SU-DHL-6 (cell line): ENCODE measurements at regions not wholly inside any gene's neighbourhood (a gene's known extent, or its start where the extent isn't known, plus 50 kb on each side); places are given as distances from the start of the nearest gene placed in this dataset.

Experiments used
- H2AFZ ChIP-seq: fragments of 200-600 bp; sonication (generic); 2 replicates; pipeline ENCODE4 v1.6.1; 2014; ENCODE audit warnings: low read depth, mild to moderate bottlenecking, moderate library complexity, mixed read lengths, antibody characterized with exemption, low read length; ENCODE audit not compliant: severe bottlenecking
- H3F3A ChIP-seq: fragments of 200-600 bp; shearing (Covaris generic); 2 replicates; pipeline ENCODE4 v1.6.0; 2016; ENCODE audit warnings: antibody characterized with exemption, mild to moderate bottlenecking; ENCODE audit not compliant: insufficient read depth
- H3K27ac ChIP-seq: fragments of 200-600 bp; sonication (generic); 2 replicates; pipeline ENCODE4 v1.5.1; 2016; ENCODE audit warnings: low read depth, mild to moderate bottlenecking, low read length, moderate library complexity, mixed read lengths
- H3K27me3 ChIP-seq: fragments of 200-600 bp; sonication (generic), shearing (Covaris generic); 2 replicates; pipeline ENCODE4 v1.6.0; 2014; ENCODE audit warnings: mild to moderate bottlenecking, low read length
- H3K36me3 ChIP-seq: fragments of 200-600 bp; sonication (generic); 2 replicates; pipeline ENCODE4 v1.6.1; 2014; ENCODE audit warnings: mild to moderate bottlenecking, low read length, mixed read lengths
- H3K4me2 ChIP-seq: fragments of 300-600, 200-600 bp; shearing (Covaris generic), sonication (generic); 2 replicates; pipeline ENCODE4 v1.6.0; 2014; ENCODE audit warnings: low read length, low read depth, mild to moderate bottlenecking; ENCODE audit not compliant: poor library complexity, severe bottlenecking
- H3K4me3 ChIP-seq: fragments of 200-600 bp; sonication (generic); 2 replicates; pipeline ENCODE4 v1.5.1; 2014; ENCODE audit warnings: antibody characterized with exemption, low read length, mild to moderate bottlenecking, mixed read lengths; ENCODE audit not compliant: insufficient read depth, poor library complexity, severe bottlenecking
- H3K79me2 ChIP-seq: fragments of 200-600 bp; sonication (generic); 2 replicates; pipeline ENCODE4 v1.6.1; 2014; ENCODE audit warnings: mild to moderate bottlenecking, low read length, moderate library complexity; ENCODE audit not compliant: insufficient read depth
- H3K9ac ChIP-seq: fragments of 200-600 bp; sonication (generic); 2 replicates; pipeline ENCODE4 v1.7.0; 2014; ENCODE audit warnings: mild to moderate bottlenecking, low read length
- H3K9me2 ChIP-seq: fragments of 200-600 bp; sonication (generic); replicated peaks from 2 replicates; pipeline ENCODE4 v1.6.1; 2014; ENCODE audit warnings: low read length; ENCODE audit not compliant: insufficient read depth
- H3K9me3 ChIP-seq: fragments of 200-600 bp; sonication (generic); 2 replicates; pipeline ENCODE4 v1.6.1; 2014; ENCODE audit warnings: low read length, mixed read lengths; ENCODE audit not compliant: insufficient read depth
- H4K20me1 ChIP-seq: fragments of 200-600 bp; sonication (generic); 2 replicates; pipeline ENCODE4 v1.6.1; 2014; ENCODE audit warnings: low read depth, mild to moderate bottlenecking, antibody characterized with exemption, low read length, moderate library complexity, mixed read lengths
- EZH2phosphoT487 ChIP-seq: fragments of 200-600 bp; sonication (generic), shearing (Covaris generic); conservative IDR thresholded peaks from 2 replicates; pipeline ENCODE4 v1.6.1; 2018; ENCODE audit warnings: mild to moderate bottlenecking, antibody characterized with exemption, low read length, moderate library complexity, mixed read lengths
- TF ChIP-seq, protein P1 (sequence below): fragments of 200-600 bp; sonication (generic); IDR thresholded peaks from one replicate; pipeline ENCODE4 v1.5.1; 2017; ENCODE audit warnings: antibody characterized with exemption, mild to moderate bottlenecking, low read length, moderate library complexity; ENCODE audit not compliant: insufficient read depth, poor library complexity, severe bottlenecking

DNA sequence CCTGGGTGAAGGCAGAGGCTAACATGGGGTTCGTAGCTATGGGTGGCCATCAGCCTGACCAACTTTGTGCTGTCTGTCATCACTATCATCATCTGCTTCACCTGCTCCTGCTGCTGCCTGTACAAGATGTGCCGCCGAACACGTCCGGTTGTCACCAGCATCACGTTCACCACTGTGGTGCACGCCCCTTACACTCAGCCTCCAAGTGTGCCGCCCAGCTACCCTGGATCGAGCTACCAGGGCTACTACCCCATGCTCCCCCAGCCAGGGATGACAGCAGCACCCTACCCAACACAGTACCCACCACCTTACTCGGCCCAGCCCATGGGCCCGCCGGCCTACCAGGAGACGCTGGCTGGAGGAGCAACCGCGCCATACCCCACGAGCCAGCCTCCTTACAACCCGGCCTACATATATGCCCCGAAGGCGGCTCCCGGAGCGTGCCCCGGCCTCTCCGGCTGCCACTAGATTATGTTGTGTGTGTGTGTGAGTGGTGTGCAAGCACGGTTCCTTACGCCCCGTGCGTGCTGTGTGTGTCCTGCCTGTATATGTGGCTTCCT lies 213.4 kb upstream of the XIST start:
- Histone ChIP-seq H3K4me2 (no peak overlapping the region), H3K4me3 (no peak overlapping the region), H3F3A (no peaks in the 10 kb centered on the region), H3K79me2 (no peaks in the 10 kb centered on the region), H3K36me3 (no peaks in the 10 kb centered on the region), H3K27me3 (no peaks in the 10 kb centered on the region), H3K9me2 (no peaks in the 10 kb centered on the region), H2AFZ (no peak overlapping the region), H4K20me1 (no peaks in the 10 kb centered on the region), H3K9me3 (no peaks in the 10 kb centered on the region), H3K27ac (no peak overlapping the region), H3K9ac (no peak overlapping the region)
- TF ChIP-seq, protein P1, sequence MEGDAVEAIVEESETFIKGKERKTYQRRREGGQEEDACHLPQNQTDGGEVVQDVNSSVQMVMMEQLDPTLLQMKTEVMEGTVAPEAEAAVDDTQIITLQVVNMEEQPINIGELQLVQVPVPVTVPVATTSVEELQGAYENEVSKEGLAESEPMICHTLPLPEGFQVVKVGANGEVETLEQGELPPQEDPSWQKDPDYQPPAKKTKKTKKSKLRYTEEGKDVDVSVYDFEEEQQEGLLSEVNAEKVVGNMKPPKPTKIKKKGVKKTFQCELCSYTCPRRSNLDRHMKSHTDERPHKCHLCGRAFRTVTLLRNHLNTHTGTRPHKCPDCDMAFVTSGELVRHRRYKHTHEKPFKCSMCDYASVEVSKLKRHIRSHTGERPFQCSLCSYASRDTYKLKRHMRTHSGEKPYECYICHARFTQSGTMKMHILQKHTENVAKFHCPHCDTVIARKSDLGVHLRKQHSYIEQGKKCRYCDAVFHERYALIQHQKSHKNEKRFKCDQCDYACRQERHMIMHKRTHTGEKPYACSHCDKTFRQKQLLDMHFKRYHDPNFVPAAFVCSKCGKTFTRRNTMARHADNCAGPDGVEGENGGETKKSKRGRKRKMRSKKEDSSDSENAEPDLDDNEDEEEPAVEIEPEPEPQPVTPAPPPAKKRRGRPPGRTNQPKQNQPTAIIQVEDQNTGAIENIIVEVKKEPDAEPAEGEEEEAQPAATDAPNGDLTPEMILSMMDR = no peak
- no peak for TF ChIP-seq EZH2phosphoT487

DNA sequence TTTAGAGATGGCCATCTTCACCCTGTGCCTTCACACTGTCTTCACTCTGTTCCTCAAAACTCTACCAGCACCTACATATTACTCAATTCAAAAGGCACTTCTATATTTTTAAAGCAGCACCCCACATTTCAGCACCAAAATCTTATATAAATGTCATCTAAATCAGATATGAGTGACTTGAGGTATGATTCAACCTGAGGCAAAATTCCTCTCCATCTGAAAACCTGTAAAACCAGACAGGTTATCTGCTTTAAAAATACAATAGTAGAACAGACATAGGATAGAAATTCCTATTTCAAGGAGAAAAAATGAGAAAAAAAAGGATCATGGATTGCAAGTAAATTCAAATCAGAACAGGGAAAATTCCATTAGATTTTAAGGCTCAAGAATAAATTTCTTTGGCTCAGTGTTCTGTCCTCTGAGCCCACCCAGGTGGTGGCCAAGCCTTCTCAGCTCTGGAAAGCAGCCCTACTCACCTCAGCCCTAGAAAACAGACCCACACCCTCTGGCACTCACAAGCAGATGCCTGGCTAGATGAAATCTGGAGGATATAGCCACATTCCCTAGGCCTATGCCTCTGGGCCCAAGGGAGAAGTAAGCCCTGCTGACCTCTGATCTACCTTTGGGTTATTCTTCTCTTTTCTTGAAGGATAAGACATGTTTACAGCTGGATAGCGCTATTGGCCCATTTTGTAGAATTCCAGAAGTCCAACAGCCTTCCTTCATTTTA lies 211.1 kb upstream of the XIST start:
- H3K9ac ChIP-seq = no peak overlapping the region
- no peaks in the 10 kb centered on the region for H3F3A ChIP-seq
- no peaks in the 10 kb centered on the region for H3K36me3 ChIP-seq
- no peak overlapping the region for H3K27ac ChIP-seq
- H3K4me3 ChIP-seq = no peak overlapping the region
- no peaks in the 10 kb centered on the region for H3K9me3 ChIP-seq
- H3K9me2 ChIP-seq = no peaks in the 10 kb centered on the region
- H2AFZ ChIP-seq = no peak overlapping the region
- TF ChIP-seq EZH2phosphoT487 = no peak
- TF ChIP-seq, protein P1 = no peak
- no peaks in the 10 kb centered on the region for H3K27me3 ChIP-seq
- H4K20me1 ChIP-seq = no peaks in the 10 kb centered on the region
- H3K79me2 ChIP-seq = no peaks in the 10 kb centered on the region
- no peak overlapping the region for H3K4me2 ChIP-seq

DNA sequence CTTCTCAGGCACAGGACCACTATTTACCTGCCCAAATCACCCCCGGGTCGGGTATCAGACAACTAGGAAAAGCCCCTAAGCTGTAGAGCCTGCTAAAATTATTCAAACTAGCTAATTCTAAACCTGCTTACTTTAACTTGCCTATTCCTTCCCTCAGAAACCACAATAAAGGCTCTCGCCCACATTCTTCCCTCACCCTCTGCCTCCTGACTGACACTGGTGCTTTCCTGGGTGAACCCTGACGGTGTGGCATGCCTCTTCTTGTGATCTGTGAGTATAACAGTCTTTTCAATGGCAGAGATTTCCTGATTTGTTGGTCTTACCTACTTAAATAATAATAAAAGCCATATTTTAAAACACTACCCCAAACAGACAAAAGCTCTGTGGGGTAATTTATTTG lies 209.4 kb upstream of the XIST start:
- H3K9ac ChIP-seq = no peak overlapping the region

More for the DNA sequence above, 209.4 kb upstream of the XIST start:
- H4K20me1 ChIP-seq = no peaks in the 10 kb centered on the region
- H3K79me2 ChIP-seq = no peaks in the 10 kb centered on the region
- no peaks in the 10 kb centered on the region for H3K36me3 ChIP-seq
- no peaks in the 10 kb centered on the region for H3K9me3 ChIP-seq
- TF ChIP-seq EZH2phosphoT487 = no peak
- TF ChIP-seq, protein P1 = no peak
- no peaks in the 10 kb centered on the region for H3K9me2 ChIP-seq
- no peak overlapping the region for H3K4me2 ChIP-seq
- H3F3A ChIP-seq = no peaks in the 10 kb centered on the region
- H3K27me3 ChIP-seq = no peaks in the 10 kb centered on the region
- no peak overlapping the region for H3K27ac ChIP-seq
- no peak overlapping the region for H2AFZ ChIP-seq
- no peak overlapping the region for H3K4me3 ChIP-seq
